BE2C (cell line): ENCODE measurements at regions not wholly inside any gene's neighbourhood (a gene's known extent, or its start where the extent isn't known, plus 50 kb on each side); places are given as distances from the start of the nearest gene placed in this dataset.

Source experiments
- DNase-seq: peaks from one replicate; pipeline ENCODE4 v3.0.0-alpha.2; 2020
- H3K27me3 ChIP-seq: fragments of 250-450 bp; sonication (Bioruptor Pico); 2 replicates; pipeline ENCODE4 v1.5.1; 2020; ENCODE audit warnings: mild to moderate bottlenecking
- H3K36me3 ChIP-seq: fragments of 250-450 bp; sonication (Bioruptor Pico); 2 replicates; pipeline ENCODE4 v1.5.1; 2020; ENCODE audit warnings: mild to moderate bottlenecking
- H3K4me1 ChIP-seq: fragments of 250-450 bp; sonication (Bioruptor Pico); 2 replicates; pipeline ENCODE4 v1.5.1; 2020
- H3K4me3 ChIP-seq: 2 replicates; pipeline ENCODE4 v1.5.1; 2011; ENCODE audit warnings: low read depth, low read length
- H3K9me3 ChIP-seq: fragments of 250-450 bp; sonication (Bioruptor Pico); 2 replicates; pipeline ENCODE4 v1.5.1; 2020
- TF ChIP-seq, protein P1 (sequence below): IDR thresholded peaks from 2 replicates; pipeline ENCODE4 v1.5.1; 2012; ENCODE audit warnings: mild to moderate bottlenecking, low read depth, low read length

DNA sequence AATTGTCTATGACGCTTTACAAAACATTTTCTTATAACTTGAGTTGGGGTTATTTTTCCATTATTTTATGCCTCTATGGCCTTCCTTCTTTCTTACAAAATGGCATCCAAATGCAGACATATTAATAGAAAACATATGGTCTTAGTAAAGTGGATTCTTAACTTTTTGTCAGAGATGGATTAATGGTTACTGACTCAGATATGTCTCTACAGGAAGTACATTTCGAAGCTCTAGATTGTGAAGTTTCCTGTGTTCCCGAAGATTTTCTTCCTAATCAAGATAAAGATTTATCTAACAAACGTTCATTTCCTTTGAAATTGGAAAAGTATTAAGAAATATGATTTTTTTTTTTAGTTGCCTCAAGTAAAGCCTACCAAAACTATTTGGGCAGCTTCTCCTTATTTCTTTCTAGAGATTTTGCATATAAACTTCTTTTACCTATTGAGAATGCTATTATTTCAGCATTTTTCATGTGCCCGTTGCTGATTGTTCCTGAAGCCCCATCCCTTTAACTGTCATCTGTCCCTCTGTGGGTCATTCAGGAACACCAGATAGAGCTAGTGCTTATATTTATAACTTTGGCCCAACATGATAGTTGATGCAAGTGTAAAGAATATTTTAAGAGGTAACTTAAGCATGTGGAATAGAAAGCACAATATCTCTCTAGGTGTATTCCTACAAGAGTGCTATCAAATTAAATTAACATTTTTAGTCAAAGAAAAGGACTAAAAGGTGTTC is 498.0 kb downstream of the CCDC85A start:
- Histone ChIP-seq H3K4me1 (no peaks in the 10 kb centered on the region), H3K27me3 (no peaks in the 10 kb centered on the region), H3K36me3 (no peaks in the 10 kb centered on the region), H3K9me3 (no peaks in the 10 kb centered on the region), H3K4me3 (no peak overlapping the region)
- DNase-seq: no peak
- TF ChIP-seq, protein P1, sequence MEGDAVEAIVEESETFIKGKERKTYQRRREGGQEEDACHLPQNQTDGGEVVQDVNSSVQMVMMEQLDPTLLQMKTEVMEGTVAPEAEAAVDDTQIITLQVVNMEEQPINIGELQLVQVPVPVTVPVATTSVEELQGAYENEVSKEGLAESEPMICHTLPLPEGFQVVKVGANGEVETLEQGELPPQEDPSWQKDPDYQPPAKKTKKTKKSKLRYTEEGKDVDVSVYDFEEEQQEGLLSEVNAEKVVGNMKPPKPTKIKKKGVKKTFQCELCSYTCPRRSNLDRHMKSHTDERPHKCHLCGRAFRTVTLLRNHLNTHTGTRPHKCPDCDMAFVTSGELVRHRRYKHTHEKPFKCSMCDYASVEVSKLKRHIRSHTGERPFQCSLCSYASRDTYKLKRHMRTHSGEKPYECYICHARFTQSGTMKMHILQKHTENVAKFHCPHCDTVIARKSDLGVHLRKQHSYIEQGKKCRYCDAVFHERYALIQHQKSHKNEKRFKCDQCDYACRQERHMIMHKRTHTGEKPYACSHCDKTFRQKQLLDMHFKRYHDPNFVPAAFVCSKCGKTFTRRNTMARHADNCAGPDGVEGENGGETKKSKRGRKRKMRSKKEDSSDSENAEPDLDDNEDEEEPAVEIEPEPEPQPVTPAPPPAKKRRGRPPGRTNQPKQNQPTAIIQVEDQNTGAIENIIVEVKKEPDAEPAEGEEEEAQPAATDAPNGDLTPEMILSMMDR: no peak

DNA sequence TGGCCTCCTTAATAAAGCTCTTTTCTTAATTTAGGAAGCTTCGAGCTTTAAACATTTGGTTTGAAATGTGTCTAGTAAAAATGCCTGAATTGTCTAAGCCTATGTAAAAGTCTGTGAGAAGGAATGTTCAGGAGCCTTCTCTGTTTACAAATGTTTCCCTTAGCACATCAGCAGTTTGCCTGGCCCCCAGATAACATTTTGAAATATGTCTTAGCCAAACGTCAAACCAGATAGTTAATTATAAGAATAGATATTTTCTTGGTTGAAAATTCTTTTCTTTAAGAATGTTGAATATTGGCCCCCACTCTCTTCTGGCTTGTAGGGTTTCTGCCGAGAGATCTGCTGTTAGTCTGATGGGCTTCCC is 498.6 kb downstream of the CCDC85A start:
- TF ChIP-seq, protein P1: no peak

DNA sequence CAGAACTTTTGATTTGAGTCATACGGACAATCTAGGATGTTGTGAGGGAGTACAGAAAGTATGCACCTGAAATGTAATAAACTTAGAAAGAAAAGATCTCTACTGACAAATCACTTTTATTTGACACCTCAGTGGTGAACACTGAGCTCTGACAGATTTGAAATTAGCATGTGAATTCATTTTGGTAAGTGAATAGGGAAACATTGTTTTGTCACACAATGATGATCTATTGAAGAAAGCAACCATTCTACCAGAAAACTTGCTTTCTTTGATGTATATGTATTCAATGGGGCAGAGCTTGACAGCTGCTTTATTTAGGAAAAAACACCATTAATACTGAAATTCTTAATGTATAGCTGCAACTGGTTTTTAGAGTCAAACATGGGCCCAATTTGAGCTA is 500.5 kb downstream of the CCDC85A start:
- H3K4me3 ChIP-seq: no peak overlapping the region
- no peaks in the 10 kb centered on the region for H3K4me1 ChIP-seq
- H3K36me3 ChIP-seq: no peaks in the 10 kb centered on the region
- DNase-seq: no peak
- H3K9me3 ChIP-seq: no peaks in the 10 kb centered on the region
- H3K27me3 ChIP-seq: no peaks in the 10 kb centered on the region
- TF ChIP-seq, protein P1: no peak

More for the DNA sequence above, 498.6 kb downstream of the CCDC85A start:
- H3K27me3 ChIP-seq: no peaks in the 10 kb centered on the region
- no peak for DNase-seq
- H3K36me3 ChIP-seq: no peaks in the 10 kb centered on the region
- no peaks in the 10 kb centered on the region for H3K9me3 ChIP-seq
- H3K4me1 ChIP-seq: no peaks in the 10 kb centered on the region
- no peak overlapping the region for H3K4me3 ChIP-seq

DNA sequence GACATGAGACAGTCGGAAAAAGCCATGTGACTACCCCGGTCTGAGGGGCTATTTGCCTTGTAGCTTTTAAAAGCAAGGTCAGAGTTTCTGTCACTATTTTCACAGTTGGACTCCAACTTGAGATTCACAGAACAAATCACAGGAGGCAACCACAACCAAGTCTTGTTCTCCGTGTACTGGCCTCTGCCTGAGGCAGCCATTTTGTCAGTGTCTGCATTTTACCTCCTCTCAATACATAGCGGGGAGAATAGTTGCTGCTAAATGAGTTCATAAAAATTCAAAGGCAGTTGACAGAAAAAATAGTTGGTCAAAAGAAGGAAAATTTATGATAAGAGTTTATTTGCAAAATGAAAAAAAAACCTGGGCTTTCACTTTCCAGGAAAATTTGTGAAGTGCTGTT is 501.4 kb downstream of the CCDC85A start:
- no peak for DNase-seq
- TF ChIP-seq, protein P1: no peak
- Histone ChIP-seq H3K4me3 (no peak overlapping the region), H3K27me3 (no peaks in the 10 kb centered on the region), H3K36me3 (no peaks in the 10 kb centered on the region), H3K4me1 (no peaks in the 10 kb centered on the region), H3K9me3 (no peaks in the 10 kb centered on the region)

DNA sequence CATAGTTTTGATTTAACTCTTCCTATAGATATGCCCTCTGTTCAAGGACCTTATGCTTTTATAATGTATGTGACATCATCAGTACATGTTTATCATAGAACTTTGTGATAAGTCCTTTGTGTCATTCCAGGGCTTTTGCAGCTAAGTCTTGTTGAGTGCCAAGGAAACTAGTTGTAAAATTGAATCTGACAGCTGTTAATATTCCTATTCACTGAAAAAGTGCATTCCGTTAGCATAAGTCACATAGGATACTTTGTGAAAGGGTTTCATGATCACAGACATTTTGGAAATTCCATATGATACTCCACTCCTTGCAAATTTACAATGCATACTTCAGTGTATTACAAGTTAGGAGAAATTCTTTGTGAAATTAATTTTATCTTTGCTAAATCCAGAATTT is 503.4 kb downstream of the CCDC85A start:
- Histone ChIP-seq H3K36me3 (no peaks in the 10 kb centered on the region), H3K4me3 (no peak overlapping the region), H3K27me3 (no peaks in the 10 kb centered on the region), H3K9me3 (no peaks in the 10 kb centered on the region), H3K4me1 (no peaks in the 10 kb centered on the region)
- DNase-seq: no peak
- TF ChIP-seq, protein P1: no peak

GRCh38 chr2:56688661-56689060 is 504.9 kb downstream of the CCDC85A start:
- Histone ChIP-seq H3K4me1 (no peaks in the 10 kb centered on the region), H3K36me3 (no peaks in the 10 kb centered on the region), H3K4me3 (no peak overlapping the region), H3K9me3 (no peaks in the 10 kb centered on the region), H3K27me3 (no peaks in the 10 kb centered on the region)
- TF ChIP-seq, protein P1: no peak
- DNase-seq: no peak
